ENCODE measurements at regions not wholly inside any gene's neighbourhood (a gene's known extent, or its start where the extent isn't known, plus 50 kb on each side); places are given as distances from the start of the nearest gene placed in this dataset.
A peak's percentile ranks its signal among the peaks of the same experiment; 100 is the strongest.

DNA sequence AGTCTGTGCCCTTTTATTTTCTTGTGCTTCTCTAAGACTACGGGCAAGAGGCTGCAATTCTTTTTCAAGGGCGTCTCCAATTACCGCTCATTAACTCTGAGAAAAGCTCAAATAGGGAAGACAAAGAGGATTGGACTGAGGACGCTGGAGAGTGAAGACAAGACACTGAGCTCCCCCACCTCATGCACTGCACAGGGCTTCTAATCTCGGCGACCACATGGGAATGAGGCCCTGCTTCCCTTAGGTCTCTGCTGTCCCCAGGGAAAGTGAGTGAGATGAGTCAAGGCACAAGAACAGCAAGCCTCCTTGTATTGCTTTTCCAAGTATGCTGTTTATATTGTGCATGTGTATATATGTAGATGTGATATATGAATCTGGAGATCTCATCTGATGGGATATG is 392.2 kb upstream of the CFAP20DC start:
- no peak for DNase-seq

DNA sequence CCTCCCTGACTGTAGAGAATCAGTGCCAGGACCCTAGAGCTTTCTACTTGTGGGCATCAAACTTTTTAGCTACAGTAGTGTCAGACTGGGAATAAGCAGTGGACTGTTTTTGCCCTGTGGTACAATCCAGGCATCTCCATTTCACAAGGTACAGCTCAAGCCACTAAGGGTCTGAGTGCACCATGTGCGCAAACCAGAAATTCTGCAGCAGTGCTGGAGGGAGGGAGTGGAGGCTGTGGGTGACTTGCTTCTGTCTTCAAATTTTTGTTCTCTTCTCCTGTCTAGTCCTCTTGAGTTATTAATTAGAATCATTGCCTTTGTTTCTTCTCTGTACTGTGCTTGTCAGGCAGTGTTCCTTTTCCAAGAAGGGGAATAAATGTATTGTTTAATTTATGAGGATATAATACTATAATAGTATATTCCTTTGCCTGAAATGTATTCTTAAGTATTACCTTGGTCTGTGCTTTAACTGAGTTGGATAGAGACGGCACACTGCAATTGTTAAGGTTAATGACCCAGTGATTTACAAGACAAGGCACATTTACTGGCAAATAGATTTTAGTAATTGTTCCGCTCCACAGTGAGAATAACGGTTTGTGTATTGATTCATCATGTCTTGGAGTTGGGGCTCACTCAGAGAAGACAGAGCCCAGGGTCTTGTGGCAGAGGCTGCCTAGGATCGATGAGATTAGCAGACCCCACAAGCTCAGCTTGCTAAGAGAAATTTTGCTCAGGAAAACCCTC is 390.6 kb upstream of the CFAP20DC start:
- DNase-seq, result no peak

DNA sequence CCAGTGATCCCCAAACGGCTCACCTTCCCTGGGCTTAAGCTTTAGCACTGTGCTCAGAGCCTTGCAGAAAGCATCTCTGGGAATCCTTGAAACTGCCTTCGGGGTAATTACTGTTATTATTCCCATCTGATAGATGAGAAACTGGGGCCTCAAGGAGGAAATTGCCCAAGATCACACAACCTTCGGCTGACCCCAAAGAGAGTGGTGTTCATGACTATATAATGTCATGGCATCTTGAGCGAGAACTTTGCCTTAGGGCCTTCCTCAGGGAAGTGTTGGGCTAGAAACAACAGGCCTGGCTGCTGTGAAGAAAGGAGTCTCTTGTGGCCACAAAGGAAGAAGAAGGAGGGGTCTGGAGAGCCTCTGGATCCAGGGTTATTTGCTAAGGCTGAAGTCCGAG is 388.7 kb upstream of the CFAP20DC start:
- DNase-seq, result peak in 1 of 2 experiments; percentile 5

DNA sequence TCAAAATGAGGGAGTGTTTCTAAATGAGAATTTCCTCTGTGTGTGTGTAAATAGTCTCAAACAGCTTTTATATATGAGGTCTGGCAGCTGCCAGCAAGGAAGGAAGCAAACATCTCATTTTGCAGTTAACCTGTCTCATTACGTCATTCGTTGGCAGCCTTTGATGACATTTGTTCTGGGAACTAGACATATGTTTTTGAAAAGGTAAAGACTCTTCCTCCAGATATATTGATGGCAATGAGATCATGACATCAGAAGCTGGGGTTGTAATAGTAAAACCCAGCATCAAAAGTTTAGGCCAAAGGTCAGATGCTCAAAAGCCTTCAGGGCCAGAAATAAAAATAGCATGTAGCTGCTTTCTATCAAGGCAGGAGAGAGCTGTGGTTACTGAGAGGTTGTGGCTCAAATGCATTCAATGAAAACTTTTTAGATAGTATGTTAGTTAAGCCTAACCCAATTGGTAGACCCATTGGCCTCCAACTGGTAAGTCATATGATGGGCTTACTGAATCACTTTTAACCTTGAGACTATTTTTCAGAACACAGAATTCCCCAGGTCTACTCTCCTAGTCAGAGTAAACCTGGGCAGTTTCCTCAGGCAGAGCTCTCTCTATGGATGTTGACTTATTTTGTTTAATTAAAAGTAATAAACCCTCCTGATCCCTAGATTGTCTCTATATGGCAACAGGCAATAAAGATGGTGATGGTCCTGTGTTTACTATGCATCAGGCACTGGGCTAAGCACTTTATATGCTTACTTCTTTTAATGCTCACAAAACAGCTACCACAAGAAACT is 386.5 kb upstream of the CFAP20DC start:
- no peak for DNase-seq

DNA sequence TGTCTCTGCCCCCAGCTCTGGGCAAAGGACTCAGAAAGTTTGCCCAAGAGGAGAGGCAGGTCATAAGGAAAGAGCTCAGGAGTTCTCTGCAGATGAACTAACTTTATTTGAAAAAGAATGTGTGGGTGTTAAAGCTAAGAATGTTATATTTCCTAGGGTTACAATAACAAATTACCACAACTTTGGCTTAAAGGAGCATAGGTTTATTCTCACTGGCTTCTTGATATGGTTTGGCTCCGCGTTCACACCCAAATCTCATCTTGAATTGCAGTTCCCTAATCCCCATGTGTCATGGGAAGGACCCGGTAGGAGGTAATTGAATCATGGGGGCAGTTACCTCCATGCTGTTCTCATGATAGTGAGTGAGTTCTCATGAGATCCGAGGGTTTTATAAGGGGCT is 383.7 kb upstream of the CFAP20DC start:
- no peak for DNase-seq

DNA sequence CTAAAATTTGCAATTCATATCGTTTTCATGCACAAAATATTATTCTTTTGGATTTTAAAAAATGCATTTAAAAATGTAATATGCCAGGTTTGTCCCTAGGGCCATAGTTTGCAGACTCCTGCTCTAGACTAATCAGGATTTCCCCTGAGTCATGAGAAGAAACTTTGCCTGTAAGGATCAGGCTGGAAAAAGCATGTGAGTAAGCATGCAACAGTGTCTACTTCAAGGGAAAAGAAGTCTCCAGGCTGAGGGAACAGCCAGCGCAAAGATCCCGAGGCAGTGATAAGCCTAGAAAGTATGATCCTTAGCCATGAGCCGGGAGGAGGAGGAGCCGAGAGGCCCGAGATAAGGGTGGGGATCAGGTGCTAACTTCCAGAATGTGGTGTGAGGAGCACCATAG is 382.8 kb upstream of the CFAP20DC start:
- DNase-seq, result no peak

DNA sequence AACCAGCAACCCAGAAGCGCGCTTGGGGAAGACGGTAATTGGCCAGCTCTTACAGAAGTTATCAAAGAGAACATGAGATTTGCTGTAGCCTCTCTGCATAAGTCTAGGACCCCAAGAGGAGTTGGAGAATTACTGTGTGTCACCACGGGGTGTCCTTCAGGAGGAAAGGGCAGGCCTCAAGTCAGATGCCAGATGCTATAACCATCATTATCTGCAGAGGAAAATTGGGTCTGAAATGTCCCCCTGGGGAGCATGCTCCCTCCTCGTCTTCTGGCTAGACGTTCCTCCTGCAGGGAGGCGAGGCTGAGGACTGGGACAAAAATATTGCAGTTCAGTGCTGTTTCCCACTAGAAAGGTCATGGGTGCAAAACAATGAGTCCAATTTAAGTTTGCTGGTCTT is 380.5 kb upstream of the CFAP20DC start:
- DNase-seq, result no peak

DNA sequence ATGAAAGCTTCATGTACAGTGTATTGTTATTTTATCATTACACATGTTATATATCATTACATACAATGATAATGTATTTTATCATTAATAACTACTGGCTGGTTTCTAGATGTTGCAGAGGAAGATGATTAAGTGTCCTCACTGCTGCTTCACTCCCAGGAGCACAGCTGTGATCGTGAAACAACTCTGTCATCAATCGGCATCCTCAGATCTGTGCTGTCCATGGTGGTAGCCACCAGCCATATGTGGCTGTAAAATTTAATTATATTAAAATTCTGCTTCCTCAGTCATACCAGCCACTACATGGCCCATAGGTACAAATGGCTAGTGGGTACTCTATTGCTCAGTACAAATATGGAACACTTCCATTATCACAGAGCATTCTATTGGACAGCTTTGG is 379.4 kb upstream of the CFAP20DC start:
- no peak for DNase-seq

DNA sequence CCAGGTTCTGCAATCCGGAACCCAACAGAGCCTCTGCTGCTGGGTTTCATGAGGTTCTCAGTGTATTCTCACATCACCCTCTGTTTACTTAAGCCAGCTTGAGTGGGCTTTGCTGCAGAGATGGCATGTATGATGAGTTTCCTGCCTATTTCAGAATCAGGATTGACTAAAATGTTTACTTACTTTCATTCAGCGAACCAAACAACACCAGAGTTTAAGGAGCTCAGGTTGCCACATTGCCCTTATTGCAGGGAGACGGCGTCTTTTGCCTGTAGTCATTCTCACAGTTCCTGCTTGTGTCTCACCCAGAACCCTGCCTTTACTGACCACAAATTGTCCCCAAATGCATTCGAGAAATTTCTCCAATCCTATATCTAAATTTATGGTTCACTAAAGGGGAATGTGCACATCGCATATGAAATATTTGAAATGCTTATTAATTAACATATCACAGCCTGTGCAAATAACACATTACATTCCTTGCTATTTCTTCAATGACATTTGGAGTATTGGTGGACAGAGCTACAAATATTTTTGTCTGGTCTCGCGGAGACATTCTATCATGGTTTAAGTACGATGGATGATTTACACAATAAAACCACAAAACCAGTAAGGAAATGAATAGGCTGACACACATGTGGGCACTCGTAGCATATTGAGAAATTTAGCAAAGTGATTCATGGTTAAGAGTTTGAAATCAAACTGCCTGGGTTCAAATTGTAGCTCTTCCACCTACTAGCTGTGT is 377.2 kb upstream of the CFAP20DC start:
- peak; percentile 85 to 90 for DNase-seq

DNA sequence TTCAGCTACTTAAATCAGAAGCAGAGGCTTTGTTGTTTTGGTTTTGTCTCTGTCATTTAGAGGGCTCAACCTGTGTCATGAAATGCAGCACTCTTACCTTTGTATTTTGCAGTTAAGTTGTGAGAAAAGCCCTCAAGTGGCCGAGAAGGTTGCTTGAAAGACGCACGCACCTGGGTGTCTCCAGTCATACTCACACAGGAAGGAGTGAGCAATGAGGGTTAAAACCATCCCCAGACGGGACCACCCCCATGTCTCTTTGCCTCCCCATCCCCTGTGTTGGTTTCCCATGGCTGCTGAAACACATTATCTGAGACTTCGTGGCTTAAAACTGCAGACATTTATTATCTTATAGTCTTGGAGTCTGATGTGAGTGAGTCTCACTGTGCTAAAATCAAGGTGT is 376.1 kb upstream of the CFAP20DC start:
- DNase-seq, result no peak

DNA sequence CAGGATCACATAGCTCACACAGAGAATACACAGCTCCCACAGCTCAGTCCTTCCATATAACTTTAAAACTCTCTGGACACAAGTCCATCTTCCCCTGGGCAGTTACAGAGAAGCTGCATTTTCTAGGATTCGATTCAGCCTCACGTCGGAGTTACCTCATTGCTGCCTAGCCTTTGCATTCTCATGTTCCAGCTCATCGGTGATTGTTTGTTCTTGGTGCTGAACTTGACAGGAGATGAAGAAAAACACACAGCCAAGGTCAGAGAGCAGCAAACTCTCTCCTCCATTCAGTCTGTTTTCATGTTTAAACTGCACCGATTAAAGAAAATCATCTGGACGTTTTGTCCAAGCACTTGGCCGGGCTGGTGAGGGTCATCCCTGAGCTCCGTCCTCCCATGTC is 375.5 kb upstream of the CFAP20DC start:
- DNase-seq, result no peak

DNA sequence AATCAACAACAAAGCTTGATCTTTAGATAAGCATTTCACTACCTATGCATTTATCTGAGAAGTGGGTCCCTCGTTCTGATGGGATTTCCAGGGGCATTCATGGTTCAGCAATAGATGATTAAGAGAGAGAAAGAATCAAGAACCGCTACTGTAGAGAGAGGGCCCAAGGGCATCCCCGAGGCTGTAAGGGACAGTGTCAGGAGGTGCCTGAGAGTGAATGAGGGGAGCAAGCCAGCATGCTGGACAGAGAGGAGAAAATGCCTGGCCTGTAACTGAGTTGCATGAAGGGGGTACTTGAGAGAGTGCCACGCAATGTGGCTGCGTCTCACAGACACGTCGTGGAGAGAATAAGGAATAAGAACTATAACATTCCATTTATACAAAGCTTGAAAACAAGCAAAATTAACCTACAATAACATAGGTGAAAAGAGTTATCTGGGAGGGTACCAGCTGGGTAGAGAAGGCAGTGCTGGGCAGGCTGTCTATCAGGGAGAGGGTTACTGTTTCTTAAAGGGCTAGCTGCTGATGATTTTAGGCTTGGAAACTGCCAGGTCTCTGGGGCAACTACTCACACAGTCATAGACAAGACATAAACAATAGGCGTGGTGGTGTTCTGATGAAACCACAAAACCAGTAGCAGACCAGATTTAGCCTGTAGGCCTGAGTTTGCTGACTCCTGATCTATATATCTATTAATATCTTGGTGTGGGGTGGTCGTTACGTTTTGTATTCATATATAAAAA is 374.6 kb upstream of the CFAP20DC start:
- no peak for DNase-seq

DNA sequence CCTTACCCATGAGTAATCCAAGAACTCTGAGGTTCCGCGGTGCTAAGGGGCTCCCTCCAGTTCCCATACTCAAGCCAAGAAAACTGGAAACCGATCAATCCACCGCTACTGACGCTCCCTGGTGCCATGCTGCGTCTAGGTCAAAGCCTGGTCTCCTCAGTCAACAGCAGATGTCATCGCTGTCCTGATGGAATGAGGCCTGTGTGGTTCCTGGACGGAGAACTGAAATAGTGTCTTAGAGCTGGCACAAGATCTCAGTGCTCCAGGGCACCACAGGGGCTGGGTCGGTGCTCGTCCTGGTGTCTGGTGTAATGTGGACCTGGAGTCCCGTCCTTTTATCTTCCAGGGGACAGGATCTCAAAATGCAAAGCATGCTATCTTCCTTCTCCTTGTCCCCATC is 373.9 kb upstream of the CFAP20DC start:
- no peak for DNase-seq

DNA sequence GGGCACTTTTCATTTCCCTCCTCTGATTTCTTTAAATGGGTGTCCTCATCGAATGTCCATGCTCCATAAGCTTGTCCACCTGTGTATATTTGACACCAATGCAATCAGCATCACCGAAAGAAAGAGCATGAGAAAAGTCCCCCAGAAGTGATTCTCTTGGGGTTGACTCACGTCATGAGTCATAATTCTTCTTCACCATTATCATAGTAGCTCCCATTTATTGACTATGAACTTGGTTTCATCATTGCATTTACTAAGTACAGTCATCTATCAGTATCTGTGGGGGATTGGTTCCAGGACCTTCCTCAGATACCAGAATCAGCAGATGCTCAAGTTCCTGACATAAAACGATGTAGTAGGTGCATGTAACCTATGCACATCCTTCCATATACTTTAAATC is 372.5 kb upstream of the CFAP20DC start:
- DNase-seq, result no peak

DNA sequence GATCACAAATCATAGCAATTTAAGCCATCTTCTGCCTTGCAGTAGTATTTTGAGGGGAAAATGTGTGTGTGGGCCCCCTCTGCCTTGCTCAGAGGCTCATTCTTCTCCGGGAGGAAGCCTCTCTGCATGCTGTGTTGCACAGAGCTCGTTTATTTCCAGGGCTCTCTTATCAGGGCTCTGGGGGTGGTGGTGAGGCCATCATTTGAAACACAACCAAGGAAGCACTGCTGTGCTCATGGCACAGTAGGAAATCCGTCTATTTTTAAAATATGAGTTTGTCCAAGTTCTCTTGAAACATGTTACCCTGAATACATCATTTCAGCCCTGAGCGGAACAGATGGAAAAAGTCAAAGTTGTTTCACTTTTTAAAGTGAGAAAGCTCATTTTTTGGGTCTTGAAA is 369.0 kb upstream of the CFAP20DC start:
- no peak for DNase-seq

DNA sequence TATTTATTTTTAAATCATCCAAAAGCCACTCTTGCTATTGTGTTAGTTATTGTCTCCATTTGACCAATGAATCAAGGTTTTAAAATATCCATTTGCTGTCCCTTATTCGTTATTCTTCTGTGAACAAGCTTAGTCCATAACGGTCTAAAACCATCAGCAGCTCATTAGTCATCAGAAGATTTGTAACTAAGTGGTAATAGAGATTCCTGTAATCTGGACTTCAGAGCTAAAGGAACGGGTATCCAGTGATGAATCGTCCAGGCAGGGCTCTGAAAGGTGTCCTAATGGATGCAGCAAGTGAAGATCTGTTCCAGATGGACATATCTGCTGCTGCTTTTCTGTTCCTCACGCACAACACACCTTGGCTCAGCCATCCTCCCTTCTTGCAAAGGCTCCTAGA is 362.7 kb upstream of the CFAP20DC start:
- DNase-seq, result no peak

DNA sequence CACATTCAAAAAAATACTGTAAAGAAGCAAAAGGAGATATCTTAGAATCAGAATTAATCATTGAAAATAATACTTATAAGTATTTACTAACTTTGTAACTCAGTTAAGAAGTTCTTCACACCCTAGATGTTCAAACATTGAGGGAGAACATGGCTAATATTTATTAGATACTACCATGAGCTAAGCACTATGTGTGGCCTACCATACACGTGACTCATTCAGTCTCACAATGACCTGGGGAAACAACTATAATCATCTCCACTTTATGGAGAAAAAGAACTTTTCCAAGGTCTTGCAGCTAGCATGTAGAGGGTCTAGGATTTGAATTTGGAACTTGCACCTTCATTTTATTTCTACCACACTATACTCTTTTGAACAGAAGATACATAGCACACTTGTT is 361.9 kb upstream of the CFAP20DC start:
- no peak for DNase-seq

DNA sequence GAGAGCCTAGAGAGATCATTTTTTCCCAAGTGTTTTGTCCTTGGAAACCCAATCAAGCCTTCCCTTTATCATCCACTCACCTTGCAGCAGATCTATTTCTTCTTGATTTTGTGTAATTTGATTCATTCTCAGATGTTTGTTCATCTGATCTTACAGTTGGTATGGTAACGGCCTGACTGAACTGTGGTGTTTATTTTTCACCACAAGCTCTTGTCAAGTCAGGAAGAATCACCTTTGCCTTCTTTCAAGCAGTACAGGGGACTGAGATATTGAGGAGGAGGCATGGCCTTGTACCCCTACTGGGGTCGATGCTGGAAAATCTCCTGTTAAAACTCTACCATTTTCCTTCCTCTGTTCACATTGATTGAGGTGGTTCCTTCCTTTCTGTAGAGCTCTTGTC is 361.4 kb upstream of the CFAP20DC start:
- no peak for DNase-seq

DNA sequence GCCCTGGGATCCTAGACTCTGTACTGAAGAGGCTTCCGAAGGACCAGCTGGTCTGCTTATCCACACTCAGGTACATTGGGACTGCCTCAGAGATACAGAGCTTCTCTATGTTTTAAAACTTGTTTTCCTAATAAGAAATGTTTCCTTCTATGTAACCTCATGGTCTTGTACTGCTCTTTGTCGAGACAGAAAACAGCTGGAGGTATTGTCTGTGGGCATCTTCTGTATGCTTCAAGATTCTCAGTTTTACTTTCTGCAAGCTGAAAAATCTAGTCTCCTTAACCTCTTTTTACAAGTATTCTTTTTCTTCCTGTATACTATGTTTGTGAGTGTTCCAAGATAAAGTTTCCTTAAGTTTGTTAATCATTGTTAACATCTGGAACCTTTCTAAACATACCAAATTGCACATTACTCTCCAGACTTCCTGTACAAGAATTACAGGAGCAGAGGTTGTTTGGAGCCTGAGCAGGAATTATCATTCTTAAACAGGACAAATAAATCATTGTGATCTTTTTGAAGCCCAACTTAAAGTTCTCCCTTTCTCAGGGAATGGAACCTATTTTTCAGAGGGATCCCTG is 358.3 kb upstream of the CFAP20DC start:
- no peak for DNase-seq

DNA sequence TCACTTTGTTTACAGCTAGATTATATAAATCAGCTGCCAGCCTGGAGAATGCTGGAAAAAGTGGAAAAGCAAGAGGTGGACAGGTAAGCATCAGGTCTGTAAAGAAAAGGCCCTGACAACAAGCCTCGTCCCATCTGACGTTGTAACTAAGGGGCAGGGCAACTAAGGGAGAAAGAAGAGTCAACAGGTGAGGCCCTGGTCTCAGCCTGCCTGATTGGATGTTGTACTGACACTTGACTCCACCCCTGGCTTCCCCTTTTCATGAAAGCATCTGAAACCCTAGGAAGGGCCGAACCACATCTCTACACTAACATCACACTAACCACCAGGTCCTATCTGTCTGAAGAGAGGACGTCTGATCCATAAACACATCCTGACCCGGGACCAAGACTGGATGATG is 357.6 kb upstream of the CFAP20DC start:
- no peak for DNase-seq

DNA sequence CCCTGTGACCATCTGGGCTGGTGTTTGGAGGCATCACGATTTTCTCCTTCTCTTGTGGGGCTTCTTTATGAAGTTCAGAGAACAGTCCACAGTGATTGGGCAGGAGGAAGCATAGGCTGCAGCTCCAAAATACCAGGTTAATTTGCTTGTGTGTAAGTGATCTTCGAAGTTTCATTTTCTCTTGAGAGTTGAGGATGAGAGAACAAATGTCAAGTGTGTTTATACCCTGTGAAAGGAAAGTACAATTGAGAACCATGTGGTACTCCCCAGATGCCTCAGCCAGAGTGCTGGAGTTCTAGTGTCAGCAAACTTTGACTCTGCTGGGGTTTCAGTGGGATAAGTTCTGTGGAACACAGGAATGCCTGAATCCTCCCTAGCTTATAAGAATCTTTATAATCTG is 357.1 kb upstream of the CFAP20DC start:
- no peak for DNase-seq

DNA sequence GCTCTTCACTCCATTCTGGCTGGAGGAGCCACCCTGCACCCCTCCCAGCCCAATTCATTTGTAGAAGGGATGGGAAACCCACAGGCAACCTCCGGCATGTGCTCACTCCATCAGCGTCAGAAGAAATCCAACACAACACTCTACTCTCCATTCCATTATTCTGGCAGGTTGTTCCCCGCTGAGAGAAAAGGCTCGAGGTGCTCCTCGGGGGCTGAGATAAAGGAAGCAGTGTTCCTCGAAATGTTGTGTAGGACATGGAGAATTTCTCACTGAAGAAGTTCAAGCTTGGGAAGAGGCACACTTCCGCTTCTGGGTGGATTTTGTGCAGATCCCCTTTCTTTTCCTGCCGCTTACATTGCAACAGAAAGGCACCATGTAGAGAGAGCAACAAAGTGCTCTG is 355.0 kb upstream of the CFAP20DC start:
- DNase-seq, result no peak

DNA sequence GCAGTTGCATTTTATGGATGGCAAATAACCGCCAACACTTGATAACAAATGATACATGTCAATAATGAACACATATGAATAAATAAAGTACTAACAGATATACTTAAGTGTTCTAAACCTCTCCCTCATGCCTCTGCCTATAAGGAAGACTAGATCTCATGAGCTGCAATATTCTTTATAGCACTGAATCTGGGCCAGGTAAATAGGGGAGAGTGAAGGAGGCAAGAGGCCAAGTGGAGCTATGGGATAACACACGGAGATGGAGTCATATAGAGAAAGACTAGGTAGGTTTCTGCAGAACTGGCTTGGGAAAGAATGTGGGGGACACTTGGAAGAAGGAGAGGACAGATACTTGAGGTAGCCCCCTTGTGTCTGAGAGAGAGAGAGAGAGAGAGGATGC is 354.2 kb upstream of the CFAP20DC start:
- no peak for DNase-seq

All from AML-193 (cell line).